GM12878 (cell line): ENCODE measurements at regions not wholly inside any gene's neighbourhood (a gene's known extent, or its start where the extent isn't known, plus 50 kb on each side); places are given as distances from the start of the nearest gene placed in this dataset.
A peak's percentile ranks its signal among the peaks of the same experiment; 100 is the strongest.

Source experiments
- BCL11A ChIP-seq: IDR thresholded peaks from 2 replicates; pipeline ENCODE4 v1.6.1; 2011; ENCODE audit warnings: low read depth, low read length
- CEBPZ ChIP-seq: fragments of 150-350 bp; IDR thresholded peaks from 2 replicates; pipeline ENCODE4 v1.6.1; 2016; ENCODE audit warnings: low read depth, low read length
- CHD1 ChIP-seq: IDR thresholded peaks from 2 replicates; pipeline ENCODE4 v1.6.1; 2012; ENCODE audit warnings: low read depth, low read length, improper control_type of control experiment
- EED ChIP-seq: sonication (generic); IDR thresholded peaks from 2 replicates; pipeline ENCODE4 v1.6.1; 2016; ENCODE audit warnings: antibody characterized with exemption, low read depth
- ESRRA ChIP-seq: IDR thresholded peaks from 2 replicates; pipeline ENCODE4 v1.6.1; 2012; ENCODE audit warnings: mild to moderate bottlenecking, low read length, improper control_type of control experiment
- HDAC6 ChIP-seq: fragments of 200-600 bp; sonication (generic); IDR thresholded peaks from one replicate; pipeline ENCODE4 v1.8.0; 2017; ENCODE audit warnings: antibody characterized with exemption; ENCODE audit not compliant: unreplicated experiment
- IRF3 ChIP-seq: fragments of 450-650 bp; IDR thresholded peaks from 2 replicates; pipeline ENCODE4 v1.6.1; 2014; ENCODE audit warnings: mild to moderate bottlenecking
- IRF4 ChIP-seq: IDR thresholded peaks from 2 replicates; pipeline ENCODE4 v1.6.1; 2011; ENCODE audit warnings: low read depth, low read length
- IRF5 ChIP-seq: fragments of 450-650 bp; IDR thresholded peaks from 2 replicates; pipeline ENCODE4 v1.6.1; 2017; ENCODE audit warnings: borderline replicate concordance
- LARP7 ChIP-seq: fragments of 450-650 bp; IDR thresholded peaks from 2 replicates; pipeline ENCODE4 v1.6.1; 2017; ENCODE audit warnings: mild to moderate bottlenecking
- POLR2AphosphoS5 ChIP-seq: IDR thresholded peaks from 2 replicates; pipeline ENCODE4 v1.6.1; 2011; ENCODE audit warnings: mild to moderate bottlenecking, low read length, inconsistent platforms
- RAD21 ChIP-seq: IDR thresholded peaks from 2 replicates; pipeline ENCODE4 v1.6.1; 2011; ENCODE audit warnings: mild to moderate bottlenecking, low read depth, low read length, moderate library complexity; ENCODE audit not compliant: insufficient read depth
- RB1 ChIP-seq: fragments of 450-650 bp; formaldehyde crosslinking; IDR thresholded peaks from 2 replicates; pipeline ENCODE4 v1.6.1; 2017; ENCODE audit warnings: mild to moderate bottlenecking, borderline replicate concordance
- RBBP5 ChIP-seq: fragments of 200-600 bp; sonication (generic); conservative IDR thresholded peaks from 2 replicates; pipeline ENCODE4 v1.6.1; 2016
- RFX5 ChIP-seq: IDR thresholded peaks from 2 replicates; pipeline ENCODE4 v1.6.1; 2011; ENCODE audit warnings: low read depth, low read length, improper control_type of control experiment
- RUNX3 ChIP-seq: IDR thresholded peaks from 2 replicates; pipeline ENCODE4 v1.6.1; 2012; ENCODE audit warnings: low read length, inconsistent platforms
- SMARCA5 ChIP-seq: fragments of 450-650 bp; IDR thresholded peaks from 2 replicates; pipeline ENCODE4 v1.6.1; 2017; ENCODE audit warnings: mild to moderate bottlenecking
- SP1 ChIP-seq: IDR thresholded peaks from one replicate; pipeline ENCODE4 v1.6.1; 2011; ENCODE audit warnings: low read depth, low read length
- SPI1 ChIP-seq: IDR thresholded peaks from 2 replicates; pipeline ENCODE4 v1.6.1; 2011; ENCODE audit warnings: low read depth, mild to moderate bottlenecking, low read length, moderate library complexity, borderline replicate concordance; ENCODE audit not compliant: insufficient read depth
- SRF ChIP-seq, 2 experiments: IDR thresholded peaks; 2 replicates each; pipeline ENCODE4 v1.6.1; 2011; ENCODE audit warnings: low read depth in 2 of 2, low read length in 2 of 2, mild to moderate bottlenecking in 1 of 2, moderate library complexity in 1 of 2
- STAT1 ChIP-seq: fragments of 450-650 bp; conservative IDR thresholded peaks from 2 replicates; pipeline ENCODE4 v1.6.1; 2014; ENCODE audit warnings: antibody characterized with exemption, mild to moderate bottlenecking
- SUPT20H ChIP-seq: IDR thresholded peaks from 2 replicates; pipeline ENCODE4 v1.6.1; 2011; ENCODE audit warnings: low read depth, mild to moderate bottlenecking, low read length, moderate library complexity, borderline replicate concordance; ENCODE audit not compliant: control insufficient read depth
- YY1 ChIP-seq: IDR thresholded peaks from 2 replicates; pipeline ENCODE4 v1.6.1; 2011; ENCODE audit warnings: low read depth, mild to moderate bottlenecking, low read length
- ZSCAN29 ChIP-seq: fragments of 450-650 bp; IDR thresholded peaks from 2 replicates; pipeline ENCODE4 v1.6.1; 2017; ENCODE audit warnings: mild to moderate bottlenecking, moderate library complexity
- TF ChIP-seq, protein P1 (sequence below): IDR thresholded peaks from 2 replicates; pipeline ENCODE4 v1.6.1; 2011; ENCODE audit warnings: borderline replicate concordance, low read depth, mild to moderate bottlenecking, moderate library complexity, low read length; ENCODE audit not compliant: insufficient read depth, poor library complexity, severe bottlenecking

DNA sequence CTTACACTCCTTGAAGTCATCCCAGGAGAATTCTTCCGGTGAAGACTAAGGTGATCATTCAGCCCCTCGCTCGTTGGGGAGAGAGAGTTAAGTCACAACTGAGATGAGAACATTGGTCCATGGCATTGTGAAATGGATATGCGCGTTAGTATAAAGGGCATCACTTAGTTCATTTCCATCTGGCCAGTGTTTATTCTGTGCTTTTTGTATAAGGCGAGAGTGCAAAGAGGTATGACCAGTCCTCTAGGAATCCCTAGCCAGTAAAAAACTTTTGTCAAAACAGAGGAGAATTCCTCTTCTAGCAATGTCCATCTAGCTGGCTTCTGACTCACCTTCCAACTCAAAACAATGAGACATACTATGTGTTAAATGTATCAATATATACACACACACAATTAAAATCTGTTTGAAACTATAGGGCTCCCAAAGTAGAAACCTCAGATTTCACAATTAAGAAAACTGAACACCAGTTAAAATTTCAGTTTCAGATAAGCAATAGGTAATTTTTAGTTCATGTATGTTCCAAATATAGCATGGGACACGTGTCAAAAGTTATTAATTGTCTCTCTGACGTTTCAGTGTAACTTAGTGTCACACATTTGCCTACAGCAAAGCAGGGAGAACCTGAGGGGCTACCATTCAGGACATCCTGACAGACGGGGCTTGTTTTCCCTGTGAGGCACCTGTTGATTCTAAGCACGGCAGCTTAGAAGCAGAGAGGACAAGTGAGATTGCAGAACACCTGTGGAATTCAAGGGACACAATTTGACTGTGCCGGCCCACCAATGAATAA lies 158.9 kb downstream of the KLF6 start (continued):
- TF ChIP-seq IRF5 = no peak
- TF ChIP-seq RFX5 = no peak
- no peak for TF ChIP-seq HDAC6
- no peak for TF ChIP-seq STAT1
- no peak for TF ChIP-seq POLR2AphosphoS5
- no peak for TF ChIP-seq EED
- TF ChIP-seq IRF4 = no peak
- peak; percentile 57; the same call in 1 of the 2 replicates for TF ChIP-seq BCL11A
- no peak for TF ChIP-seq CHD1
- TF ChIP-seq CEBPZ = no peak
- TF ChIP-seq, protein P1, sequence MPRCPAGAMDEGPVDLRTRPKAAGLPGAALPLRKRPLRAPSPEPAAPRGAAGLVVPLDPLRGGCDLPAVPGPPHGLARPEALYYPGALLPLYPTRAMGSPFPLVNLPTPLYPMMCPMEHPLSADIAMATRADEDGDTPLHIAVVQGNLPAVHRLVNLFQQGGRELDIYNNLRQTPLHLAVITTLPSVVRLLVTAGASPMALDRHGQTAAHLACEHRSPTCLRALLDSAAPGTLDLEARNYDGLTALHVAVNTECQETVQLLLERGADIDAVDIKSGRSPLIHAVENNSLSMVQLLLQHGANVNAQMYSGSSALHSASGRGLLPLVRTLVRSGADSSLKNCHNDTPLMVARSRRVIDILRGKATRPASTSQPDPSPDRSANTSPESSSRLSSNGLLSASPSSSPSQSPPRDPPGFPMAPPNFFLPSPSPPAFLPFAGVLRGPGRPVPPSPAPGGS = no peak
- TF ChIP-seq RBBP5 = no peak
- no peak for TF ChIP-seq SUPT20H
- TF ChIP-seq SPI1 = no peak
- TF ChIP-seq ZSCAN29 = no peak
- no peak for TF ChIP-seq SMARCA5
- TF ChIP-seq SP1 = no peak
- TF ChIP-seq RB1 = no peak
- TF ChIP-seq SRF (IDR thresholded peaks at IDR 0.05; ENCODE audit: low read depth in 2 of 2, low read length in 2 of 2) = no peak
- 0 out of 2 replicates have a peak, but pooled peaks have one; percentile 8 for TF ChIP-seq RUNX3
- no peak for TF ChIP-seq IRF3
- TF ChIP-seq ESRRA = no peak
- no peak for TF ChIP-seq RAD21
- TF ChIP-seq YY1 = no peak
- TF ChIP-seq LARP7 = no peak
